GM10266 (cell line): ENCODE measurements at regions not wholly inside any gene's neighbourhood (a gene's known extent, or its start where the extent isn't known, plus 50 kb on each side); places are given as distances from the start of the nearest gene placed in this dataset.

Source experiments
- DNase-seq: peaks from one replicate; pipeline ENCODE4 v3.0.0; 2012; ENCODE audit errors: extremely low spot score
- TF ChIP-seq, protein P1 (sequence below): IDR thresholded peaks from 2 replicates; pipeline ENCODE4 v1.5.1; 2012; ENCODE audit warnings: mild to moderate bottlenecking, low read depth; ENCODE audit not compliant: control insufficient read depth, insufficient read depth; ENCODE audit errors: missing control alignments

DNA sequence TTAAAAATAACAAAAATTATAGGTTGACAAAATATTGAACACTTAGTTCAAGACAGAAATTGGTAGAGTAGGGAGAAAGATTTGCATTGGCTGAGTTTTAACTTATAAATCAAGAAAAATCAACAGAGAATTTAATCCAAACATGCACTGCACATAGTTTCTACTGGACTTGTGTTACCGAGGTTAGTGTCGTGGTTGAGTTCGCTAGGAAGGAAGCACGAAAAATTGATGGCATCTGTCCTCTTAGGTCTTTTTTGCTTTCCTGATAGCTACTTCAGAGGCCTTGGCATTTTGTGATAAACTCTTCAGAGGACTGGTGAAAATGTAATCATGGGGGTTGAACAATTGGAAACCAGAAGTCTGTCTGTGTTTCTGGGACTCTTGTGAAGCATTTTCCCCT lies 392.9 kb downstream of the NUAK1 start:
- TF ChIP-seq, protein P1, sequence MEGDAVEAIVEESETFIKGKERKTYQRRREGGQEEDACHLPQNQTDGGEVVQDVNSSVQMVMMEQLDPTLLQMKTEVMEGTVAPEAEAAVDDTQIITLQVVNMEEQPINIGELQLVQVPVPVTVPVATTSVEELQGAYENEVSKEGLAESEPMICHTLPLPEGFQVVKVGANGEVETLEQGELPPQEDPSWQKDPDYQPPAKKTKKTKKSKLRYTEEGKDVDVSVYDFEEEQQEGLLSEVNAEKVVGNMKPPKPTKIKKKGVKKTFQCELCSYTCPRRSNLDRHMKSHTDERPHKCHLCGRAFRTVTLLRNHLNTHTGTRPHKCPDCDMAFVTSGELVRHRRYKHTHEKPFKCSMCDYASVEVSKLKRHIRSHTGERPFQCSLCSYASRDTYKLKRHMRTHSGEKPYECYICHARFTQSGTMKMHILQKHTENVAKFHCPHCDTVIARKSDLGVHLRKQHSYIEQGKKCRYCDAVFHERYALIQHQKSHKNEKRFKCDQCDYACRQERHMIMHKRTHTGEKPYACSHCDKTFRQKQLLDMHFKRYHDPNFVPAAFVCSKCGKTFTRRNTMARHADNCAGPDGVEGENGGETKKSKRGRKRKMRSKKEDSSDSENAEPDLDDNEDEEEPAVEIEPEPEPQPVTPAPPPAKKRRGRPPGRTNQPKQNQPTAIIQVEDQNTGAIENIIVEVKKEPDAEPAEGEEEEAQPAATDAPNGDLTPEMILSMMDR: no peak
- no peak for DNase-seq

DNA sequence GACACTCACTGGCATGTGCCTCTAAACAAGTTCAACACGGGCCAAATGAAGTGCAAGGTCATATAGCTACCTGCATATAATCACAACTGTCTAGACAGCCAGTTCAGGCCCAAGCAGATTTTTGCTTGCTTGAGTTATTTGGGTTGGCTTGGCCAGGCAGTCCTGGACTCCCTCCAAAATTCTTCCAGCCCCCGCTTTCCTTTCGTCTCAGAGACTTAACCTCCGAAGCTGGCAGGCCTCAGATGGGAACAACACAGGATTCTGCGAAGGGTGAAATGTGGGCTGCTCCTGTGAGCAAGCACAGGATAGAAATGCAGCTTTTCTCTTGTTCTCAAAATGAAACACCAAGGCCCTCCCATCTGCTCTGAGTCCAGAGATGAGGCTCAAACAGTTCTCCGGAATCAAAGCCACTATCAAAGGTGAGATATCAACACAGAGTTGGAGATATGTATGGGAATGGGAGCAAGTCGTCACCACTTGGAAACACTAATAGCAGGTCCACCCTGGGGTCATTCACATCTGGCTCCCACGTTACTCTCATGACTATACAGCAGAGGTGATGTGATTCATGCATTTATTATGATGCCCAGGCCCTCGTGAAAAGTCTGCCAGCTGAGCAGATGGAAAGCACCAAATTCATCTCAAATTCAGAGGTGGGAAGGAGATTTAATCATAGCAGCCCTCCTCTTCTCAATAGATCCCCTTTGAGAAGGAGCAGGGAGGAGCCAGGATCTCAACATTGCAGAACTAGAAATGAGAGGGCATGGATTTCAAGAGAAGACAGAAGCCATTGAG lies 389.8 kb downstream of the NUAK1 start:
- TF ChIP-seq, protein P1: no peak
- no peak for DNase-seq

DNA sequence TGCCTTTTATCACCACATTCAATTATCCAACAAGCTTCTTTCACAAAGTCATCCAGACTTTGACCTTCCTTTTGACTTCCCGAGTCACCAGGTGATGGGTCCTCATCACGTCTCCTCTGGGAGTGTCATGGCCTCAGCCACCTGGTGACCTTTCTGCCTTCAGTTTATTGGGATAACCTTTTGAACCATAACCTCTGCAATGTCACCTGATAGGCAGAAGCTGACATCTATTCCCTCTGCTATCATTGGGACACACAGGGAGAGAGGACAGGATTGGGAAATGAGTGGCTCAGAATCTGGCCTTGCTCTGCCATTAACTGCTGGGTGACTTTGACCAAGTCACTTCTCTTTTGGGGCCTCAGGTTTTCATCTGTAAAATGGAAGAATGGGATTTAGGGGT lies 388.7 kb downstream of the NUAK1 start:
- TF ChIP-seq, protein P1: no peak
- DNase-seq: no peak

DNA sequence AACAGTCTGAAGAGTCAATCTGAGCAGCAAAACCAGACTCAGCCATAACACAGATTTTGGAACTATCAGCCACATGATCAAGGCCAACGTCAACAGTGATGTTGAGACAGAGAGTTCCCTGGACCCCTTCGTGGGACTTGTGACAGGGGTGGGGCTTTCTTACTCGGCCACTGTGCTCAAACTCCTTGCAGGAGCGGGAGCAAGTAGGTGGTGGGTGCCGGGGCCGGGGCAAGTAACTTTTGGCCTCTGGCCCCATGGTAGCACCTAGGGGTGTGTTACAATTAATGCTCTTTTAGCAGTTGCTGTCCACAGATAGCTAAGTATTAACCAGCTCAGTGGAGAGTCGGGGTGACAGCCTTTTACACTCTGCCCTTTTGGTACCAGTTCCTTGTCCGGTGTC lies 384.4 kb downstream of the NUAK1 start:
- TF ChIP-seq, protein P1: no peak
- no peak for DNase-seq

DNA sequence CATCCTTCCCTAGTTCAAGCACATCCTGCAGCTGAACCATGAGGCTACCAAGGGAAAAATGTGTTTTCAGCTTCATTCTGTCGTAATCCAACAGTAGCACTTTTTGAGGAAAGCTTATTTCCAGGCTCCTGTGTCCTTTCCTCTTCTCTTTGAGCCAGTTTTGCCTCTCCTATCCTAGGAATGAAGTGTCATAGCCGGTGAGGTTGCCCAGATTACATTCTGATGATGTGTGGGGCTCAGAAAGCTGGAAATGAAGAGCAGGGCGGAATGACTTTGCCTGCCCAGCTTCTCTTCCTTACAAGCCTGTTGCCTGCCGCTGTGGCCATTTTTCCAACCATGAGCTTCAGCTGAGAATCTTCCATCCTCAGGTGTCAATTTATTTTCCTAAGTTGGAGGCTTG lies 381.8 kb downstream of the NUAK1 start:
- no peak for DNase-seq
- TF ChIP-seq, protein P1: no peak

DNA sequence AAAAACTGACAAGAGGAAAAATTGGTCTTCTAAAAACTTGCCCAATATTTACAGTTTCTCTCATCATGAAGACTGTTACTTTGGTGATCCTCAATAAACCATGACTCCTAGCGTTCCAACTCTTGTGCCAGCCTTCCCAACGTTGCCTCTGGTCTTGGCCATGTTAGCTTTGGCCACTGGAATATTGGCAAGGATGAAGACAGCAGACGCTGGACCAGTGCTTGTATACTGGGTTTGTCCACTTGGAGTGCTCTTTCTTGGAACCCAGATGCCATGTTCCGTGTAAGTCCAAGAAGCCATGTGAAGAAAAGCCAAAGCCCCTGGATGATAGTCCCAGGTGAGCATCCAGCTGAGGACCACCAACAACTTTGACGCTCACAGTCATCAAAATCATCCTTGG lies 379.6 kb downstream of the NUAK1 start:
- TF ChIP-seq, protein P1: no peak

DNA sequence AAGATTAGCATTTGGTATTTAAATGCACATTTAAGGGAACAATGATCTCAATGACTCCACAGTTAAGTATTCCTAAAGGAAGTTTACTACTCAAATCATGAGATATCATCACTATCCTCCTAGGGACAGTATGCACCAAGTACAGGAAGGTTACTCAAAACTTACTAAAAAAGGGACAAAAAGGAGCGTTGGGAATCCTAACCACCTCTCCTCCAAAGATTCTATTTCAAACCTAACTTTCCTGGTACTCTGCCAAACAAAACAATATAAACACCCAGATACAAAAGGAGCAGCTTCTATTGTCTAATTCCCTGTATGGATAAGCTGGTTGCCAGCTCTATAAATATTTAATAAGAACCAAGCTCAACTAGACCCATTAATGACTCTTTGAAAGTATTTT lies 377.7 kb downstream of the NUAK1 start:
- no peak for DNase-seq
- TF ChIP-seq, protein P1: no peak

More for the DNA sequence above, 379.6 kb downstream of the NUAK1 start:
- no peak for DNase-seq
